GM21528 (cell line): ENCODE measurements at regions not wholly inside any gene's neighbourhood (a gene's known extent, or its start where the extent isn't known, plus 50 kb on each side); places are given as distances from the start of the nearest gene placed in this dataset.

Experiments used
- ATAC-seq: cut with Tn5 transposase; IDR thresholded peaks from one replicate; pipeline ENCODE4 v1.9.1; 2021; ENCODE audit warnings: mild to moderate bottlenecking, moderate library complexity; ENCODE audit not compliant: unreplicated experiment, low FRiP score

- no peak for ATAC-seq
These were observed 511.9 kb downstream of the PTPRC start for GRCh38 chr1:199150756-199151155.

- peak; percentile 63 for ATAC-seq
These were observed 513.0 kb downstream of the PTPRC start for GRCh38 chr1:199151634-199152425.

- no peak for ATAC-seq
These were observed 513.8 kb downstream of the PTPRC start for GRCh38 chr1:199152676-199153075.

GRCh38 chr1:199155166-199156019, 516.6 kb downstream of the PTPRC start:
- ATAC-seq = no peak

GRCh38 chr1:199157494-199157893, 518.7 kb downstream of the PTPRC start:
- ATAC-seq = peak; percentile 42

- no peak for ATAC-seq
These were observed 521.9 kb downstream of the PTPRC start for GRCh38 chr1:199160521-199161318.

- no peak for ATAC-seq
These were observed 522.5 kb downstream of the PTPRC start for GRCh38 chr1:199161319-199161680.

- ATAC-seq = no peak
These were observed 523.0 kb downstream of the PTPRC start for GRCh38 chr1:199161766-199162303.

GRCh38 chr1:199163267-199163666, 524.4 kb downstream of the PTPRC start:
- ATAC-seq = no peak

GRCh38 chr1:199163670-199164069, 524.8 kb downstream of the PTPRC start:
- no peak for ATAC-seq

- ATAC-seq = no peak
These were observed 528.6 kb downstream of the PTPRC start for GRCh38 chr1:199167460-199167859.

- no peak for ATAC-seq
These were observed 530.2 kb downstream of the PTPRC start for GRCh38 chr1:199168888-199169585.

- no peak for ATAC-seq
These were observed 531.9 kb downstream of the PTPRC start for GRCh38 chr1:199170711-199171110.

- ATAC-seq = peak; percentile 8
These were observed 533.6 kb downstream of the PTPRC start for GRCh38 chr1:199172171-199173124.

GRCh38 chr1:199173356-199173755, 534.5 kb downstream of the PTPRC start:
- peak; percentile 98 for ATAC-seq

GRCh38 chr1:199174336-199174735, 535.5 kb downstream of the PTPRC start:
- ATAC-seq = no peak

- no peak for ATAC-seq
These were observed 537.9 kb downstream of the PTPRC start for GRCh38 chr1:199176713-199177112.

- no peak for ATAC-seq
These were observed 538.4 kb downstream of the PTPRC start for GRCh38 chr1:199177241-199177640.

GRCh38 chr1:199178646-199179045, 539.8 kb downstream of the PTPRC start:
- no peak for ATAC-seq
